PC-3 (cell line): ENCODE measurements at regions not wholly inside any gene's neighbourhood (a gene's known extent, or its start where the extent isn't known, plus 50 kb on each side); places are given as distances from the start of the nearest gene placed in this dataset.
"Not testable (repeated sequence)": the region's sequence is repeated elsewhere in the genome, so short reads cannot be mapped to it uniquely, and the experiment has no call there.

Experiments used
- ATAC-seq: fragments of 200-7000 bp; cut with Tn5 transposase; 2 replicates; pipeline ENCODE4 v1.9.1; 2020; ENCODE audit warnings: mild to moderate bottlenecking, moderate library complexity
- BruUV-seq: library from RNA; stranded (reverse); fragments of 400-500 nt; replicated peaks from 2 replicates; lab custom pipeline; 2021; lab: Mats Ljungman, UMichigan
- CTCF ChIA-PET: fragments of 300-600 bp; sonication (Branson Sonifier 250); formaldehyde crosslinking; loops from one replicate; lab custom pipeline; 2022; ENCODE audit warnings: antibody characterized with exemption; lab: Charles Lee
- POLR2A ChIA-PET: fragments of 300-600 bp; sonication (Branson Sonifier 250); formaldehyde crosslinking; loops from one replicate; lab custom pipeline; 2022; ENCODE audit warnings: antibody characterized with exemption; ENCODE audit not compliant: unreplicated experiment; lab: Charles Lee
- DNase-seq: peaks from one replicate; pipeline ENCODE4 v3.0.0-alpha.2; 2015
- H2AFZ ChIP-seq: fragments of 300-600 bp; sonication (generic); 2 replicates; pipeline ENCODE4 v1.6.0; 2016; ENCODE audit warnings: antibody characterized with exemption, low read length
- H3F3A ChIP-seq: fragments of 300-600 bp; sonication (generic); one replicate; pipeline ENCODE4 v1.6.0; 2017; ENCODE audit warnings: antibody characterized with exemption, low read length, control low read depth, mild to moderate bottlenecking; ENCODE audit not compliant: unreplicated experiment
- H3K27ac ChIP-seq: fragments of 300-600 bp; sonication (generic); 2 replicates; pipeline ENCODE4 v1.5.1; 2016; ENCODE audit warnings: mild to moderate bottlenecking, low read length
- H3K27me3 ChIP-seq: fragments of 300-600 bp; sonication (generic); 2 replicates; pipeline ENCODE4 v1.6.1; 2016; ENCODE audit warnings: low read length, mixed read lengths
- H3K36me3 ChIP-seq: fragments of 300-600 bp; sonication (generic); 2 replicates; pipeline ENCODE4 v1.6.1; 2016; ENCODE audit warnings: low read depth, mixed run types, low read length, mixed read lengths
- H3K4me1 ChIP-seq: fragments of 300-600 bp; sonication (generic); 2 replicates; pipeline ENCODE4 v1.5.1; 2016; ENCODE audit warnings: low read length; ENCODE audit not compliant: insufficient read depth
- H3K4me2 ChIP-seq: fragments of 300-600 bp; sonication (generic); 2 replicates; pipeline ENCODE4 v1.6.0; 2016; ENCODE audit warnings: low read length
- H3K4me3 ChIP-seq: fragments of 300-600 bp; sonication (generic); 2 replicates; pipeline ENCODE4 v1.5.1; 2016; ENCODE audit warnings: mild to moderate bottlenecking, low read length, mixed read lengths
- H3K79me2 ChIP-seq: fragments of 300-600 bp; sonication (generic); 2 replicates; pipeline ENCODE4 v1.6.1; 2017; ENCODE audit warnings: low read length, mixed read lengths
- H3K9ac ChIP-seq: fragments of 300-600 bp; sonication (generic); 2 replicates; pipeline ENCODE4 v1.6.0; 2016; ENCODE audit warnings: mild to moderate bottlenecking, low read length
- H3K9me2 ChIP-seq: fragments of 300-600 bp; sonication (generic); replicated peaks from 2 replicates; pipeline ENCODE4 v1.6.1; 2016; ENCODE audit warnings: mixed run types, low read length, mixed read lengths
- H3K9me3 ChIP-seq: fragments of 300-600 bp; sonication (generic); 2 replicates; pipeline ENCODE4 v1.6.1; 2016; ENCODE audit warnings: low read length, mixed read lengths
- H4K20me1 ChIP-seq: fragments of 300-600 bp; sonication (generic); 2 replicates; pipeline ENCODE4 v1.6.1; 2016; ENCODE audit warnings: low read length, mixed read lengths
- EZH2 ChIP-seq: fragments of 300-600 bp; sonication (generic); IDR thresholded peaks from one replicate; pipeline ENCODE4 v1.6.1; 2017; ENCODE audit warnings: antibody characterized with exemption, mild to moderate bottlenecking, low read length; ENCODE audit not compliant: unreplicated experiment
- EZH2phosphoT487 ChIP-seq: fragments of 300-600 bp; sonication (generic); IDR thresholded peaks from 2 replicates; pipeline ENCODE4 v1.6.1; 2018; ENCODE audit warnings: mild to moderate bottlenecking, antibody characterized with exemption, low read length, borderline replicate concordance
- intact Hi-C: fragments of 100-400 bp; cut with micrococcal nuclease; formaldehyde crosslinking; loops from 2 replicates; pipeline ENCODE4 v1.9.0; 2023
- TF ChIP-seq, protein P1 (sequence below): fragments of 300-600 bp; sonication (generic); conservative IDR thresholded peaks from 2 replicates; pipeline ENCODE4 v1.5.1; 2017; ENCODE audit warnings: antibody characterized with exemption, low read depth, mild to moderate bottlenecking, low read length

DNA sequence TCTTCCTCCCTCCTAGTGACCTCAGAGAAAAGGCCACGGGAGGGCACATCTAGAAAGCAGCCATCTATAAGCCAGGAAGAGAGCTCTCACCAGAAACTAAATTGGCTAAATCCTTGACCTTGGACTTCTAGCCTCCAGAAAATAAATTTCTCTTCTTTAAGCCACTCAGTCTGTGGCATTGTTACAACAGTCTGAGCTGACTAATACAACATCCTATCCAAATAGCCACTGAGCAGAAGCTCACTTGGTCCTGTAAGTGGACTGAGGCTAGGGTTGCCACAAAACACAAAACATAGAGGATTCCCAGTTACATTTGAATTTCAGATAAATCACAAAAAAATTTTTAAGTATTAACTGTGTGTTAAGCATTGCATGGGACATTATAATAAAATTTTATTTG is 383.4 kb downstream of the MLLT3 start:
- no TSS peak for BruUV-seq
- no peaks in the 10 kb centered on the region for H3K4me1 ChIP-seq
- peaks cover 22% of the 10 kb centered on the region for H3K27me3 ChIP-seq
- no peak overlapping the region for H3K27ac ChIP-seq
- H4K20me1 ChIP-seq: no peaks in the 10 kb centered on the region
- no peak overlapping the region for H3K9ac ChIP-seq
- no peaks in the 10 kb centered on the region for H3F3A ChIP-seq
- ATAC-seq: no peak
- H3K4me3 ChIP-seq: no peak overlapping the region
- POLR2A ChIA-PET: no interaction called here
- no peak overlapping the region for H3K4me2 ChIP-seq
- no peaks in the 10 kb centered on the region for H3K36me3 ChIP-seq
- DNase-seq: no peak
- H3K9me2 ChIP-seq: no peaks in the 10 kb centered on the region
- no peak overlapping the region for H2AFZ ChIP-seq
- no peaks in the 10 kb centered on the region for H3K79me2 ChIP-seq
- intact Hi-C loops: no loop called here
- CTCF ChIA-PET: no interaction called here
- TF ChIP-seq EZH2 (no peak), EZH2phosphoT487 (no peak)
- TF ChIP-seq, protein P1, sequence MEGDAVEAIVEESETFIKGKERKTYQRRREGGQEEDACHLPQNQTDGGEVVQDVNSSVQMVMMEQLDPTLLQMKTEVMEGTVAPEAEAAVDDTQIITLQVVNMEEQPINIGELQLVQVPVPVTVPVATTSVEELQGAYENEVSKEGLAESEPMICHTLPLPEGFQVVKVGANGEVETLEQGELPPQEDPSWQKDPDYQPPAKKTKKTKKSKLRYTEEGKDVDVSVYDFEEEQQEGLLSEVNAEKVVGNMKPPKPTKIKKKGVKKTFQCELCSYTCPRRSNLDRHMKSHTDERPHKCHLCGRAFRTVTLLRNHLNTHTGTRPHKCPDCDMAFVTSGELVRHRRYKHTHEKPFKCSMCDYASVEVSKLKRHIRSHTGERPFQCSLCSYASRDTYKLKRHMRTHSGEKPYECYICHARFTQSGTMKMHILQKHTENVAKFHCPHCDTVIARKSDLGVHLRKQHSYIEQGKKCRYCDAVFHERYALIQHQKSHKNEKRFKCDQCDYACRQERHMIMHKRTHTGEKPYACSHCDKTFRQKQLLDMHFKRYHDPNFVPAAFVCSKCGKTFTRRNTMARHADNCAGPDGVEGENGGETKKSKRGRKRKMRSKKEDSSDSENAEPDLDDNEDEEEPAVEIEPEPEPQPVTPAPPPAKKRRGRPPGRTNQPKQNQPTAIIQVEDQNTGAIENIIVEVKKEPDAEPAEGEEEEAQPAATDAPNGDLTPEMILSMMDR: no peak
- H3K9me3 ChIP-seq: no peaks in the 10 kb centered on the region

DNA sequence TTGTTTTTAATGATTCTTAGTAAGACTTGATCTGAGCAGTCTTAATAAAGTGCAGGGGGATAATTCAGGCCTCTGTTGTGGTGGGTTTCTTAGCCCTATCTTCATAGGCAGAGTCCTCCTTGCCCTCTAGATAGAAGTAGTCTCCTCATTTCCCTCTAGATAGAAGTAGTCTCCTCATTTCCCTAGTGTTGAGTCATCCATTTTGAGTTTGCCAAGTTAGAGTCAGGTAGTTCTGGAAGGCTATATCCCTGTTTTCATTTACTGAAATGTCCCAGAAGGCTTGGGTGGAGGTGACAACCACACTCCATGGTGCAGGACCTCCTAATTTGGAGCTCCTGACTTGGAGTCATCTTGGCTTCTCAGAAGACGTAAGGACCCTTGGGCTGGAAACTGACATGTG is 384.6 kb downstream of the MLLT3 start:
- no peak overlapping the region for H3K27ac ChIP-seq

DNA sequence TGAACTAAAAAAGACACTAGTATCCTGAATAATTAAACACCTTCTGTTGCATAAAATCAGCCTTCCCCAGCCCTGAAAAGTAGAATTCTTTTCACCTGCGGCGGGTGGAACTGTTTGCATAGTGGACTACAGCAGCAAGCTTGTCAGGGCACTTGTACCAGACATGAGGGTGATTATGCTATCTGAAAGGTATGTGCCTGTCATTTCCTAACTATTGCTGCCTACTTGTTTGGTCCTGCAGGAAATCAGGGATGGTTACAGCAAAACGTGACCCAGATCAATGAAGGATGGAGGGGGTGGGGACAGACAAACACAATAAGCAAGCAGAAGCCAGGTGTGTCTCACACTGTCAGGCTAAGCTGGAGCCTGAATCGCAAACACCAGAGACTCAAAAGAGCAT is 385.6 kb downstream of the MLLT3 start:
- Histone ChIP-seq H3K27ac (no peak overlapping the region), H3F3A (no peaks in the 10 kb centered on the region), H3K9me2 (no peaks in the 10 kb centered on the region), H3K9ac (no peak overlapping the region), H3K4me2 (no peak overlapping the region), H3K4me1 (no peaks in the 10 kb centered on the region), H3K4me3 (no peak overlapping the region), H4K20me1 (no peaks in the 10 kb centered on the region), H3K36me3 (no peaks in the 10 kb centered on the region), H3K9me3 (no peaks in the 10 kb centered on the region), H3K27me3 (peaks cover 4% of the 10 kb centered on the region; the same call in 1 of the 2 replicates), H2AFZ (no peak overlapping the region), H3K79me2 (no peaks in the 10 kb centered on the region)
- ChIA-PET POLR2A (no interaction called here), CTCF (no interaction called here)
- no peak for ATAC-seq
- TF ChIP-seq EZH2phosphoT487 (no peak), EZH2 (no peak)
- TF ChIP-seq, protein P1: no peak
- intact Hi-C loops: no loop called here
- no TSS peak for BruUV-seq
- DNase-seq: no peak

More for the DNA sequence above, 384.6 kb downstream of the MLLT3 start:
- Histone ChIP-seq H3K79me2 (no peaks in the 10 kb centered on the region), H3K4me2 (no peak overlapping the region), H3K27me3 (peaks cover 14% of the 10 kb centered on the region), H3F3A (no peaks in the 10 kb centered on the region), H3K4me1 (no peaks in the 10 kb centered on the region), H3K9ac (no peak overlapping the region), H4K20me1 (no peaks in the 10 kb centered on the region), H3K9me2 (no peaks in the 10 kb centered on the region), H3K4me3 (no peak overlapping the region), H2AFZ (no peak overlapping the region), H3K36me3 (no peaks in the 10 kb centered on the region), H3K9me3 (no peaks in the 10 kb centered on the region)
- ChIA-PET POLR2A (no interaction called here), CTCF (interaction anchor here (0.6 kb wide), 1 partner anchor 1081 kb away, joined by 5 read pairs; no protein-coding TSS in a partner anchor)
- TF ChIP-seq EZH2phosphoT487 (no peak), EZH2 (no peak)
- TF ChIP-seq, protein P1: no peak
- intact Hi-C loops: no loop called here
- ATAC-seq (no peak), DNase-seq (no peak)
- no TSS peak for BruUV-seq

DNA sequence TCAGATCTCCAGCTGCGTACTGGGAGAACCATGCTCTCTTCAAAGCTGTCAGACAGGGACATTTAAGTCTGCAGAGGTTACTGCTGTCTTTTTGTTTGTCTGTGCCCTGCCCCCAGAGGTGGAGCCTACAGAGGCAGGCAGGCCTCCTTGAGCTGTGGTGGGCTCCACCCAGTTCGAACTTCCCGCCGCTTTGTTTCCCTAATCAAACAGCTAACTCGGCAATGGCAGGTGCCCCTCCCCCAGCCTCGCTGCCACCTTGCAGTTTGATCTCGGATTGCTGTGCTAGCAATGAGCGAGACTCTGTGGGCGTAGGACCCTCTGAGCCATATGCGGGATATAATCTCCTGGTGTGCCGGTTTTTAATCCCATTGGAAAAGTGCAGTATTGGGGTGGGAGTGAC is 387.1 kb downstream of the MLLT3 start:
- H3K9ac ChIP-seq, ATAC-seq, intact Hi-C loops, CTCF ChIA-PET, H3K9me3 ChIP-seq, DNase-seq, H3K4me3 ChIP-seq, H3K27me3 ChIP-seq, H2AFZ ChIP-seq, H3K79me2 ChIP-seq, H3K27ac ChIP-seq, H3K9me2 ChIP-seq, H3K4me1 ChIP-seq, H3K4me2 ChIP-seq, BruUV-seq, H4K20me1 ChIP-seq, H3K36me3 ChIP-seq, H3F3A ChIP-seq, POLR2A ChIA-PET: not testable (repeated sequence)
